CMK (cell line): ENCODE measurements at regions not wholly inside any gene's neighbourhood (a gene's known extent, or its start where the extent isn't known, plus 50 kb on each side); places are given as distances from the start of the nearest gene placed in this dataset.
"Not testable (repeated sequence)": the region's sequence is repeated elsewhere in the genome, so short reads cannot be mapped to it uniquely, and the experiment has no call there.

Experiments
- DNase-seq: peaks from one replicate; pipeline ENCODE4 v3.0.0-alpha.2; 2010; ENCODE audit warnings: low read depth

DNA sequence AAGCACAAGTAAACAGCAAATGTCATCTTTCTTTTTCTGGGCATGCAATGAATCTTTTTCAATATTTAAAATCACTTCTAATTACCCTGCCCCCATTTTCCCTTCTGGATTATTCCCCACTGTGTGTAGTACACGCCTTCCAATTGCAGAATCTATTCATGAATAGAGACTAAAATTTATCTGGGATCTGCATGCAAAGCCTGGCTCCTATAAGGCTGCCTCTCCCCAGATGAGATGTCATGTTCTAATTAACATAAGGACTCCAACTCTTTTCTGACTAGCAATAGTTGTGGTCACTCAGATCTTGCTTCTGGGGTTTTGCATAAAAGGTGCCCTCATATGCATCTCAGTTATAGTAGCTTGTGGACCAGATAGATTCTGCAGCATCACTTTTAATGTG, 473.5 kb downstream of the BTG1 start:
- no peak for DNase-seq

DNA sequence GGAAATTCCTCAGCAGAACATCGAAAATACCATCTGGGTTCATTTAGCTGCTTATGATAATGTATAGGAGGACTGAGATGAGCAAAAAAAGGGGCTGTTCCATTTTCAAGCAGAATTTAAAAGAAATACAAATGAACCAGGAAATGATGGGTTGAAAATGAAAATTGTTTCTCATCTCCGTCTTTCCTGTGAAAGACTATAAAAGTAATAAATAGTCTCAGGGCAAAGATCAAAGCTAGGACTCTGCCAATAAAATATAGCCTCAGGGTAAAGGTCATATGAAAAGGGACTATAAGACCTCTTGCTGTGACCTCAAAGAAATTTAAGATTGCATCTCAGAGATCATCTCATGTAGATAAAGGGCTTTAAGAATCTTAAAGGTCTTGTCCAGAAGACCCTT, 478.0 kb downstream of the BTG1 start:
- DNase-seq = no peak

DNA sequence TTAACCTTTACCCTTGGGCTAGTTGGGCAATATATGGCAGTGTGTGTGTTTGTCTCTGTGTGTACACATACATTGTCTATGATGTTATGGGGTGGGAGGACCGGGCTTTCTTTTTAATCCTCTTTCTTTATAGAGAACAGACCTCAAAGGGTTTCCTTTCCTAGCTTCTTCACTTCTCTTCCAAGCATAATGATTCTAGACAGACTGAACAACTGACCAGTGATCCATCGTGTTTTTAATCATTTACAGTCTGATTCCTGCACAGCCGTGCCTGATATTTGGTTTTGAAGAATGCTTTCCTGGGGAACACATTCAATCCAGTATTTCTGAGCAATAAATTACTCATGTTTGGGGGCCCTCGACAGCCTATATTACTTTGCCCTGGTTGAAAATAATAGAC, 481.1 kb upstream of the DCN start:
- DNase-seq = no peak

DNA sequence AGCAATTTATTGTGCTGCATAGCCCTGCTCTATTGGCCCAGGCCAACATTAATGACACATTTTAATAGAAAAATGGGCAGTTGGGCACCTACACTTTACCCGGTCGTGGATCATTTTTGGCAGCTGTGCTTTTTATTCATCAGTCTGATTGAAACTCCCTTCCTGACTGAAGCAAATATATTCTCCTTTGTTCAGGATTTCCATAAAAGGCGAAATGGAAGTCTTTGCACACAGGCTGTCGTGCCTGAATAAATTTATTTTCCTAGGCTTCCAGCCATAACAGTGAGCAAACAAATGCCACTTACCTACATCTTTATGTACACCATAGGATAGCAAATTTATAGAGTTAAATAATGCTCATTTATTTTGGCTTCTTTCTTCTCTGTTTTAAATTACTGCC, 480.7 kb upstream of the DCN start:
- DNase-seq = no peak

- DNase-seq = no peak
These were observed 479.4 kb upstream of the DCN start for GRCh38 chr12:91662021-91662420.

DNA sequence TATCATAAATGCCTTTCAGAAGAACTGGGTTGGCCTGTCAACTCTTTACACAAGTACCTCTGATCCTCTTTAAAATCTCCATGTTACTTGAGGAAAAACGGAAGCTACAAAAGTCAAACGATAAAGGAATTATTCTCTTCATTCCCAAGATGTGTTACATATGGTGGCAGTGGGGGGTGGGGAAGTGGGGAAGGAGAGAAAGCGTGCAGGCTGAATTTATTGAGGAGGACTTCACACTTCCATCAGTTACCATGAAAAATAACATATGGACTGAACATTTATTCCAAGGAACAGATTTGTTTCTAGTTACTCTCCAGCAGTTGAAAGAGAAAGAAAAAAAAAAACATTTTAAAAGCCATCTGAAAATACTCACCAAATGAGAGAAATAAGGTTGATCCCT, 474.4 kb upstream of the DCN start:
- DNase-seq = no peak

GRCh38 chr12:91655966-91656365, 473.3 kb upstream of the DCN start:
- no peak for DNase-seq

DNA sequence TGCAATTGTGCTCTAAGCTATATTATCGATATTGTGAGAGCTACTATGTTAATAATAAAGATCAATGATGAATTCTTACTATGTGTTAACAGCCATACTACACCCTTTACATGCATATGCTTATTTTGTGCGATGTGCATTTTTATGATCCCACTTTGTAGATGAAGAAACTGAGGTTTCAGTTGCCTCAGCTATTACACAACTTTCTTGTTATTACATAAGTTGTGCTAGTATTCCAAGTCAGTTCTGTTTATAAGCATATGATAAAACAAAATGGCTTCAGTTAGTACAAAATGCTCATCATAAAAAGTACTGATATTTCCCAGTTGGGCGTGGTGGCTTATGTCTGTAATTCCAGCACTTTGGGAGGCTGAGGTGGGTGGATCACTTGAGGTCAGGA, 471.5 kb upstream of the DCN start:
- DNase-seq = no peak

DNA sequence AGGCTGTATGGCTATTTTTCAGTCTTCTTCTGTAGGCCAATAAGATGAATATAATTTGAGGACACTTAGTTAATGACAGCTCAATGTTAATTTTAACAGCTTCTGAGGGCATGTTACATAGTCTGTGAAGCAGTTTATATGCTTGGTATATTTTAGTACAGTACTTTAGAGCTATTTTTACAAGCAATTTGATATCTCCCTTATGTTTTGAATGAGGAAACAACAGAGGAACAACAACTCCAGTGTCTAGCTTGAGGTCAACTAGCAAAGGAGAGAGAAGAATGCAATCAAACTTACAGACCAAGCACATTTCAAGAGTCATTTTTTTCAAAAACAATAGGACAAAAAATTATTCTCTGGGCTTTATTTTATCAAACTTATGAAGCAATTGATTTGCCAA, 469.1 kb upstream of the DCN start:
- DNase-seq = no peak

- DNase-seq = no peak
These were observed 461.1 kb upstream of the DCN start for GRCh38 chr12:91643763-91644162.

GRCh38 chr12:91640021-91640420, 457.4 kb upstream of the DCN start:
- no peak for DNase-seq

- no peak for DNase-seq
These were observed 456.7 kb upstream of the DCN start for GRCh38 chr12:91639327-91639726.

DNA sequence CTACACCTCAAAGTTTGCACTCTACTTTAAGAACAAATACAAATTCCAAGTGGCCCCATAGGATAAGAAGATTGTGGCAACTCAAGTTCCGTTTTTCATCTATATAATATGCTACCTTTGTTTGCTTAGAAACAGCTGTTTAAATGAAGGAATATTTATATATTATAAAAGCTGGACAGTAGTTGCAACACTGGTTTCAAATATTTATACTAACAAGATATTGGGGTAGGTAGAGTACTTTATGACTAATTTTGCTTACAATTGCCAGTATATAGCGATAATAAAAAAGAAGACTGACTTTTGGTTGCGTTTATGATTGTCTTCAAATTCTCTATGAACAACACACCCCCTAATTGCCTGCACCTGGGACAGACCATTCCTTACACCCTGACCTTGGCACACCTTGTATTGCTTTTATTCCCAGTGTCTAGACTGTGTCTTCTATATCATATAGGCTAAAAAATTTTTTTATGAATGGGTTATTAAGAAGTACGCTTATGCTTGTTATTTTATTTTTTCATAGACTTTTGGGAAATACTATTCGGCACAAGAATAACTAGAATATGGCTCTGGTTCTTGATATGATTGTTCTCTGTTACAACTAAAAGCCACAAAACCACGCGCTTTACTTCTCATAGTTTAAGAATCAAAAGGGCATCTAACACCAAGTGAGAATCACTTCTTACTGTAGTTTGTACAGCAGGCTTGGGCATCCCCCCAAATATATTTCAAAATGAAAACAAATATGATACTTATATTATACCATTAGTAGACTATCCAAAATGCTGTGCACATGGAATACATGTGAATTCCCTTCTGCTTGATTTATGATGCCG, 455.4 kb upstream of the DCN start:
- no peak for DNase-seq

DNA sequence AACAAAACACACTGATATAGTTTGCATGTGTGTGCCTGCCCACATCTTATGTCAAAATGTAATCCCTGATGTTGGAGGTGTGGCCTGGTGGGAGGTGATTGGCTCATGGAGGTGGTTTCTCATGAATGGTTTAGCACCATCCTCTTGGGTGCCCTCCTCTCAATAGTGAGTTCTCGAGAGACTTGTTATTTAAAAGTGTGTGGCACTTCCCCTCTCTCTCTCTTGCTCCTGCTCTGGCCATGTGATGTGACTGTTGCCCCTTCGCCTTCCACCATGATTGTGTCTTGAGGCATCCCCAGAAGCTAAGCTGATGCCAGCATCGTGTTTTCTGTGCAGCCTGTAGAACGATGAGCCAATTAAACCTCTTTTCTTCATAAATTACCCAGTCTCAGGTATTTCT, 454.1 kb upstream of the DCN start:
- DNase-seq = no peak

DNA sequence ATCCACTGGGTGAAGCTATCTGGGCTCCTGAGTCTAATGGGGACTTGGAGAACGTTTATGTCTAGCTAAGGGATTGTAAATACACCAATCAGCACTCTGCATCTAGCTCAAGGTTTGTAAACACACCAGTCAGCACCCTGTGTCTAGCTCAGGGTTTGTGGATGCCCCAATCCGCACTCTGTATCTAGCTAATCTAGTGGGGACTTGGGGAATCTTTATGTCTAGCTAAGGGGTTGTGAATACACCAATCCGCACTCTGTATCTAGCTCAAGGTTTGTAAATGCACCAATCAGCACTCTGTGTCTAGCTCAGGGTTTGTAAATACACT, 451.7 kb upstream of the DCN start:
- not testable (repeated sequence) for DNase-seq

DNA sequence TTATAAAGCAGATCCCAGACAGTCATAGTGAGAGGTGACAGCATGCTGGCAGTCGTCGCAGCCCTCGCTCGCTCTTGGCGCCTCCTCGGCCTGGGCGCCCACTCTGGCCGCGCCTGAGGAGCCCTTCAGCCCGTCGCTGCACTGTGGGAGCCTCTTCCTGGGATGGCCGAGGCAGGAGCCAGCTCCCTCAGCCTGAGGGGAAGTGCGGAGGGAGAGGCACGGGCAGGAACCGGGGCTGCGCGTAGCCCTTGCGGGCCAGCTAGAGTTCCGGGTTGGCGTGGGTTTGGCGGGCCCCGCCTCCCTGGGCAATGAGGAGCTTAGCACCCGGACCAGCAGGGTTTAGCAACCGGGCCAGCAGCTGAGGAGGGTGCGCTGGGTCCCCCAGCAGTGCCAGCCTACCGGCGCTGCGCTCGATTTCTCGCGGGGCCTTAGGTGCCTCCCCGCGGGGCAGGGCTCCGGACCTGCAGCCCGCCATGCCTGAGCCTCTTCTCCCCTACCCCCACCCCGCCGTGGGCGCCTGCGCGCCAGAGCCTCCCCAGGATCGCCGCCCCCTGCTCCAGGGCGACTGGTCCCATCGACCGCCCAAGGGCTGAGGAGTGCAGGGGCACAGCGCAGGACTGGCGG, 451.2 kb upstream of the DCN start:
- no peak for DNase-seq

DNA sequence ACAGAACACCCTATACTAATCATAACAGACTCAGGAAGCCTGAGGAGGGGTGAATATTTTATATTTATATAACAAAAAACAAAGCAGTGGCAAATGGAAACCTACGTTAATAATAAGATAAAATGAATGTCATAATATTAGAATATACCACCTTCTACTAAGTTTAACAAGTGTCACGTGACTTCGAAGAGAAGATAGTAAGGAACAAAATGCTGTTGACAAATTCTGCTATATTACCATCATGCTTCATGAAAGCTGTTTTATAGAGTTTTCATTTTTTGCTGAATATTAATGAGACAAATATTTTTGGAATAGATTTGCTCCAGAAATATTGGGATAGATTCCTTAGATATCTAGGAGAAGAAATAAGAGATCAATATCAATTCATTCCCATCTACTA, 450.6 kb upstream of the DCN start:
- no peak for DNase-seq

DNA sequence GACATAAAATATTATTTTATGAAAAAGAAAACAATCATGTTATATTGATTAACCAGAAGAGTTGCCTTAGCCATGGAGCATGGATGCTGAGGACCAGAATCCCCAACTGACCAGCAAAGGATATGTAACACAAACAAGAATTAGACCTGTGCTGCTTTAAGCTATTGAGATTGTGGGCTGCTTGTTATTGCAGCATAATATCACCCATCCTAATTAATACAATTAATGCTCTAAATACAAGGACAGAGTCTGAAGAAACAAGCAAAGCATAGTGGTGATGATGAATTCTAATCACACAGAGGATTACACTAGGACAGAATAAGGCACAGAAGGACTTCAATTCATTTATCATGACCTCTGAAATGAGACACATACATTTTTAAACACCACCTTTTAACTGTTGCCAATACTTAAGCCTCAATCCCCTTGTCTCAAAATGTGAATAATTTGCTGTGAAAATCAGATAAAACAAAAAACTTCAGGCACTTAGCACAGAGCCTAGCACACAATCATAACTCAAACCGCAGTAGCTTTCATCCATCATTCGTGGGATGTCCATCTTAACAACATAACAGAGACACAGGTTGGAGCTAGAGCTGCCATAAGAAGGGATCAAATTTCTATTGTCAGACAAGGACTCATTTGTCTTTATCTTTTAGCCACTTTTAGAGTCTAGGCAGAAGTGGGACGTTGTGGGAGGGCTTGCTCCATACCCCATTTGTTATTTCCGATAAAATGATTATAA, 449.6 kb upstream of the DCN start:
- DNase-seq = no peak

DNA sequence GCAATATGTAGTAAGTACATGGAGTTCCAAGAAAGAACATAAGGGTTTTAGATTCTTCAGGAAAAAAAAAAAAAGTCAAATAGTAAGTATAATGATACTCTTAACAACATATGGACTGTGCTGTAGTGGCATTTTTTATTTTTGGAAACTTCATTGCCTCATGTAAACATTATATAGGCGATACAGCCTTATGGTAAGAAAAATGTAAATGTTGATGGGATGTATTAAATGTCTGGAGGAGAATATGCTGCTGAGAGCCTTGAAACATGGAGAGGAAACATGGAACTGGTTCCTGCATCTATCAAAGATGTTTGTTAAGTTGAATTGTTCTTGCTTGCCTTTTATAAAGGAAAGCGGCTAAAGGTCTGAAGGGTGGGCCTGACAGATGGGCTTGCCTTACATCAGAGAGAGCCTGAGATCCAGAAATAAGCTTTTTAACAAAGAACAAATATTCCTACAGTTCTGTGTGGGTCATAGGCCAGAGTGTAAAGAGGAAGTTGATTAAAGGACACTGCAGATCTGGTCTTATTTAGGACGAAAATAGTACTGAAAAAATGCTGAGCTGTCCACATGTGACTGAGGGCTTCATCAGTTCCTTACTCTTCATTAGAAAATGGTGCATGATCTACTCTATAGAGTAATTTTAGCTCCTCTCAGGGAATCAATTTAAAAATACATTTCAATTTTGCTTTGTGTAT, 448.1 kb upstream of the DCN start:
- DNase-seq = no peak

GRCh38 chr12:91630083-91630482, 447.5 kb upstream of the DCN start:
- DNase-seq = no peak

- no peak for DNase-seq
These were observed 446.8 kb upstream of the DCN start for GRCh38 chr12:91629440-91629839.

- no peak for DNase-seq
These were observed 446.0 kb upstream of the DCN start for GRCh38 chr12:91628656-91629055.

GRCh38 chr12:91627225-91627624, 444.6 kb upstream of the DCN start:
- no peak for DNase-seq
